H9 (cell line): ENCODE measurements at regions not wholly inside any gene's neighbourhood (a gene's known extent, or its start where the extent isn't known, plus 50 kb on each side); places are given as distances from the start of the nearest gene placed in this dataset.

Source experiments
- DNase-seq: peaks from one replicate; pipeline ENCODE4 v3.0.0-alpha.2; 2017
- H2AFZ ChIP-seq: one replicate; pipeline ENCODE4 v1.6.1; 2013; ENCODE audit warnings: mild to moderate bottlenecking, low read length, control low read depth, moderate library complexity
- H2AK5ac ChIP-seq: 2 replicates; pipeline ENCODE4 v1.6.1; 2013; ENCODE audit warnings: low read length, control low read depth, mixed read lengths; ENCODE audit not compliant: insufficient read length
- H2BK120ac ChIP-seq: one replicate; pipeline ENCODE4 v1.6.1; 2013; ENCODE audit warnings: low read depth, mild to moderate bottlenecking, low read length, control low read depth, inconsistent platforms; ENCODE audit not compliant: poor library complexity, severe bottlenecking
- H2BK12ac ChIP-seq: 2 replicates; pipeline ENCODE4 v1.6.1; 2013; ENCODE audit warnings: low read length, control low read depth, mixed read lengths, low read depth; ENCODE audit not compliant: insufficient read length
- H2BK15ac ChIP-seq: 2 replicates; pipeline ENCODE4 v1.6.1; 2013; ENCODE audit warnings: low read depth, low read length, control low read depth
- H2BK20ac ChIP-seq: one replicate; pipeline ENCODE4 v1.6.1; 2013; ENCODE audit warnings: low read depth, mild to moderate bottlenecking, low read length, control low read depth, inconsistent platforms; ENCODE audit not compliant: poor library complexity, severe bottlenecking
- H2BK5ac ChIP-seq: 2 replicates; pipeline ENCODE4 v1.6.1; 2013; ENCODE audit warnings: low read length, control low read depth, mixed read lengths; ENCODE audit not compliant: insufficient read length
- H3K14ac ChIP-seq: 2 replicates; pipeline ENCODE4 v1.6.1; 2013; ENCODE audit warnings: low read length, control low read depth; ENCODE audit not compliant: insufficient read depth
- H3K18ac ChIP-seq: 2 replicates; pipeline ENCODE4 v1.6.1; 2013; ENCODE audit warnings: low read depth, mild to moderate bottlenecking, mixed read lengths, low read length, control low read depth; ENCODE audit not compliant: insufficient read length
- H3K23ac ChIP-seq: 2 replicates; pipeline ENCODE4 v1.6.1; 2013; ENCODE audit warnings: low read length, control low read depth, mixed read lengths, low read depth; ENCODE audit not compliant: insufficient read length
- H3K23me2 ChIP-seq: 2 replicates; pipeline ENCODE4 v1.6.1; 2013; ENCODE audit warnings: low read depth, mild to moderate bottlenecking, mixed read lengths, low read length, control low read depth; ENCODE audit not compliant: insufficient read length, poor library complexity, severe bottlenecking
- H3K27ac ChIP-seq: 2 replicates; pipeline ENCODE4 v1.5.1; 2013; ENCODE audit warnings: low read length, control low read depth, mixed read lengths, low read depth; ENCODE audit not compliant: insufficient read length
- H3K27me3 ChIP-seq: 2 replicates; pipeline ENCODE4 v1.6.1; 2013; ENCODE audit warnings: low read length, control low read depth, inconsistent platforms; ENCODE audit not compliant: insufficient read depth
- H3K4ac ChIP-seq: 2 replicates; pipeline ENCODE4 v1.6.1; 2013; ENCODE audit warnings: low read depth, mild to moderate bottlenecking, control low read depth, inconsistent platforms, low read length, moderate library complexity
- H3K4me1 ChIP-seq: 2 replicates; pipeline ENCODE4 v1.6.1; 2013; ENCODE audit warnings: low read length, control low read depth, inconsistent platforms; ENCODE audit not compliant: insufficient read depth
- H3K4me2 ChIP-seq: 2 replicates; pipeline ENCODE4 v1.6.1; 2013; ENCODE audit warnings: low read length, control low read depth, mixed read lengths; ENCODE audit not compliant: insufficient read length, insufficient read depth
- H3K56ac ChIP-seq: 2 replicates; pipeline ENCODE4 v1.6.1; 2013; ENCODE audit warnings: low read depth, mild to moderate bottlenecking, mixed read lengths, low read length, control low read depth; ENCODE audit not compliant: insufficient read length
- H3K79me1 ChIP-seq: 2 replicates; pipeline ENCODE4 v1.6.1; 2013; ENCODE audit warnings: low read depth, mild to moderate bottlenecking, moderate library complexity, low read length, control low read depth, inconsistent platforms; ENCODE audit not compliant: insufficient read depth, poor library complexity, severe bottlenecking
- H3K79me2 ChIP-seq: 2 replicates; pipeline ENCODE4 v1.6.1; 2013; ENCODE audit warnings: low read length, control low read depth, inconsistent platforms; ENCODE audit not compliant: insufficient read depth
- H3K9ac ChIP-seq: 2 replicates; pipeline ENCODE4 v1.6.1; 2013; ENCODE audit warnings: low read length, control low read depth, mixed read lengths; ENCODE audit not compliant: insufficient read length; ENCODE audit errors: extremely low read depth
- H3K9me3 ChIP-seq: one replicate; pipeline ENCODE4 v1.6.1; 2013; ENCODE audit warnings: low read depth, low read length, inconsistent platforms; ENCODE audit not compliant: control insufficient read depth
- H3T11ph ChIP-seq: one replicate; pipeline ENCODE4 v1.6.1; 2013; ENCODE audit warnings: mild to moderate bottlenecking, low read length, control low read depth, inconsistent platforms
- H4K20me1 ChIP-seq: one replicate; pipeline ENCODE4 v1.6.1; 2013; ENCODE audit not compliant: control insufficient read depth, insufficient read length, insufficient read depth
- H4K5ac ChIP-seq: 2 replicates; pipeline ENCODE4 v1.6.1; 2013; ENCODE audit warnings: low read depth, mild to moderate bottlenecking, mixed read lengths, low read length, control low read depth; ENCODE audit not compliant: insufficient read length
- H4K8ac ChIP-seq: replicated peaks from 2 replicates; pipeline ENCODE4 v1.6.1; 2013; ENCODE audit warnings: low read length, control low read depth, mixed read lengths, low read depth; ENCODE audit not compliant: insufficient read length
- H4K91ac ChIP-seq: 2 replicates; pipeline ENCODE4 v1.6.1; 2013; ENCODE audit warnings: low read depth, mild to moderate bottlenecking, moderate library complexity, mixed read lengths, low read length, control low read depth; ENCODE audit not compliant: insufficient read length
- H3K27ac Mint-ChIP-seq, 3 experiments: 2 replicates in 2 of 3; 3 replicates in 1 of 3; pipeline ENCODE4 v1.8.0; 2020 to 2021; ENCODE audit warnings: mixed read lengths in 3 of 3, mild to moderate bottlenecking in 1 of 3, moderate library complexity in 1 of 3
- H3K27me3 Mint-ChIP-seq: 2 replicates; pipeline ENCODE4 v1.8.0; 2021; ENCODE audit warnings: low read depth, mild to moderate bottlenecking, moderate library complexity, mixed read lengths
- H3K36me3 Mint-ChIP-seq, 3 experiments: 2 replicates in 2 of 3; 3 replicates in 1 of 3; pipeline ENCODE4 v1.8.0; 2020 to 2021; ENCODE audit warnings: low read depth in 3 of 3, mixed read lengths in 3 of 3; ENCODE audit not compliant: insufficient read depth in 1 of 3
- H3K4me1 Mint-ChIP-seq, 2 experiments: 2 replicates each; pipeline ENCODE4 v1.8.0; 2020; ENCODE audit warnings: mixed read lengths in 2 of 2
- H3K4me3 Mint-ChIP-seq, 2 experiments: 2 replicates in 1 of 2; 3 replicates in 1 of 2; pipeline ENCODE4 v1.8.0; 2020 to 2021; ENCODE audit warnings: mild to moderate bottlenecking in 2 of 2, mixed read lengths in 2 of 2, moderate library complexity in 1 of 2
- H3K9me3 Mint-ChIP-seq, 2 experiments: 2 replicates in 1 of 2; 3 replicates in 1 of 2; pipeline ENCODE4 v1.8.0; 2020; ENCODE audit warnings: mild to moderate bottlenecking in 2 of 2, mixed read lengths in 2 of 2, moderate library complexity in 1 of 2
- CTCF ChIP-seq: fragments of 200-600 bp; sonication (generic); conservative IDR thresholded peaks from 3 replicates; pipeline ENCODE4 v1.8.0; 2021; ENCODE audit warnings: antibody characterized with exemption, mild to moderate bottlenecking
- WGBS: extraction: QIAGEN DNeasy Blood & Tissue Kit; methylation state at CpG from one replicate; pipeline ENCODE4 v1.1.7; 2013; ENCODE audit warnings: missing lambda C conversion rate, low lambda C conversion rate, mixed read lengths; ENCODE audit not compliant: insufficient read length; ENCODE audit errors: extremely low coverage; 5-methylcytosine and 5-hydroxymethylcytosine counted together

DNA sequence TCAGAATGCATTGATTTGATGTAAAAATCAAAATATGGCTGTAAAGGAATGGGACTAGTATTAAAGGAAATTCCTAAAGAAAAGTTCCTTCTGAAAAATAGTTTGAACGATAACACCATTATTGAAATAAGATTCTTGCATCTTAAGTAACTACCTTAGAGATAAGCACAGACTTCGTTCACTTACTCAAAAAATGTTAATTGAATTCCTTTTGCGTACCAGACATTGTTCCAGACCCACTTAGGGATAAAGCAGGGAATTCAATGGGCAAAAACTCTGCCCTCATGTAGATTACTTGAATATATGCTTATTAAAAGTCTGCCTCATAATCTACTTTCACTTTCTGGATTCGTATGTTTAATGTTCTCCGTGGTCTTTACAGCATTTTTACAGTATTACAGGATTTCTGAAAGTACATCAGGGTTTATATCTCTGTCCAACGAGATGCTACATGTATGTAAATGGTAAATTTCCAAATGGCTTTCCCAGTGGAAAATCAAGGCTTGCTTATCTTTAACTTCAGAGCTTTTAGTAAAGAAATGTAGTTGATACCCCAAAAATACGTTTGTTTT, 213.7 kb downstream of the GXYLT1 start:
- H4K5ac ChIP-seq, result no peak overlapping the region
- no peak overlapping the region for H2BK12ac ChIP-seq
- no peak overlapping the region for H2BK20ac ChIP-seq
- no peak overlapping the region for H2BK120ac ChIP-seq
- no peak overlapping the region for H3K14ac ChIP-seq
- H3K23ac ChIP-seq, result no peak overlapping the region
- H3K56ac ChIP-seq, result no peak overlapping the region
- Mint-ChIP-seq H3K27me3 (peaks cover 69% of the 10 kb centered on the region), H3K27ac (no peak overlapping the region), H3K9me3 (peaks cover 6 to 10% of the 10 kb centered on the region in 2 experiments; a peak in 4 of 5 replicates), H3K36me3 (peaks cover 0 to 4% (median 0%) of the 10 kb centered on the region in 3 experiments; a peak in 2 of 7 replicates), H3K4me1 (peaks cover 16 to 21% of the 10 kb centered on the region in 2 experiments), H3K4me3 (no peak overlapping the region)
- WGBS, result no CpG with 5 or more reads among the region's 7 CpGs
- H3K79me2 ChIP-seq, result no peaks in the 10 kb centered on the region
- TF ChIP-seq CTCF, result no peak
- peaks cover 17% of the 10 kb centered on the region; the same call in 1 of the 2 replicates for H3K27me3 ChIP-seq
- no peak overlapping the region for H4K91ac ChIP-seq
- H3K27ac ChIP-seq, result no peak overlapping the region
- H3K18ac ChIP-seq, result no peak overlapping the region
- H2AK5ac ChIP-seq, result no peak overlapping the region
- no peak overlapping the region for H3K4me2 ChIP-seq
- H3K9me3 ChIP-seq, result no peaks in the 10 kb centered on the region
- H3K4me1 ChIP-seq, result no peaks in the 10 kb centered on the region; the same call in 1 of the 2 replicates
- H3K4ac ChIP-seq, result no peak overlapping the region
- DNase-seq, result no peak
- H4K8ac ChIP-seq, result no peak overlapping the region
- H4K20me1 ChIP-seq, result no peaks in the 10 kb centered on the region
- no peaks in the 10 kb centered on the region for H3K79me1 ChIP-seq
- no peak overlapping the region for H2BK5ac ChIP-seq
- H3T11ph ChIP-seq, result no peak overlapping the region
- H2BK15ac ChIP-seq, result no peak overlapping the region
- H2AFZ ChIP-seq, result no peak overlapping the region
- H3K9ac ChIP-seq, result no peak overlapping the region
- peaks cover 4% of the 10 kb centered on the region for H3K23me2 ChIP-seq
